ENCODE measurements at regions not wholly inside any gene's neighbourhood (a gene's known extent, or its start where the extent isn't known, plus 50 kb on each side); places are given as distances from the start of the nearest gene placed in this dataset.

DNA sequence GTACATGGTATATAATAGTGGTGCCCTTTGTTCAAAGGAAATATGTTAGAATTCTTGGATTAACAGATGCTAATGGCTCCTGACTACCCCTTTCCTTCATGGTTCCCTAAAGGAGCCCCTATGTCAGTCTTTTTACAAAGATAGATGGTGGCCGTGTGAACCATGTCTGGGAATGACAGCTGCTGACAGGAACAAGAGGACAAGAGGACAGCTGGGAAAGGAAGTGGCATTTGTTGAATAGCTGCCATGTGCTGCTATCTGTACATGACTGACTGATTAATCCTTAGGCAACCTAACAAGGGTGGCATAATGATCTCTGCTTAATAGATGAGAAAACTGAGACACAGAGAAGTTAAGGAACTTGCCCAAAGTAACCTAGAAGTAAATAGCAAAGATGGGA, 321.7 kb downstream of the ZNF621 start:
- Histone ChIP-seq H3K23me2 (ENCODE audit: low read depth, low read length) (no peaks in the 10 kb centered on the region), H3K23ac (ENCODE audit: insufficient read length) (no peak overlapping the region), H2AK5ac (ENCODE audit: low read depth, low read length) (no peak overlapping the region), H3K56ac (replicated peaks; ENCODE audit: insufficient read length, low read depth, low read length) (no peak overlapping the region), H4K91ac (replicated peaks; ENCODE audit: insufficient read length, low read length) (no peak overlapping the region), H3K79me2 (ENCODE audit: control insufficient read depth in 1 of 2, insufficient read depth in 2 of 2, low read length in 2 of 2) (no peaks in the 10 kb centered on the region), H2BK5ac (ENCODE audit: low read depth, low read length) (no peak overlapping the region; the same call in 1 of the 2 replicates), H2BK20ac (ENCODE audit: low read length) (no peak overlapping the region), H3K79me1 (ENCODE audit: low read depth, low read length) (no peaks in the 10 kb centered on the region), H3K4ac (replicated peaks; ENCODE audit: insufficient read length, low read depth, low read length) (no peak overlapping the region), H3K36me3 (ENCODE audit: control insufficient read depth in 2 of 4, insufficient read depth in 4 of 4, low read length in 3 of 4) (no peaks in the 10 kb centered on the region), H4K5ac (ENCODE audit: insufficient read length, low read depth, low read length) (no peak overlapping the region), H3K14ac (ENCODE audit: insufficient read length) (no peak overlapping the region), H3K4me2 (ENCODE audit: insufficient read depth in 1 of 2, low read depth in 2 of 2, low read length in 2 of 2) (no peak overlapping the region; a peak in 2 of 4 replicates), H2BK15ac (ENCODE audit: low read length) (no peak overlapping the region), H3K4me3 (ENCODE audit: extremely low read depth in 1 of 4, insufficient read depth in 2 of 4, low read depth in 3 of 4, low read length in 4 of 4) (no peak overlapping the region), H3K9ac (replicated peaks in 1 of 4; ENCODE audit: extremely low read depth in 1 of 4, low read depth in 3 of 4, low read length in 3 of 4) (no peak overlapping the region), H3K18ac (ENCODE audit: extremely low read depth, low read length) (no peak overlapping the region), H3K27me3 (replicated peaks in 1 of 4; ENCODE audit: control insufficient read depth in 3 of 4, extremely low read depth in 1 of 4, insufficient read depth in 3 of 4, low read length in 3 of 4) (no peaks in the 10 kb centered on the region), H2BK12ac (ENCODE audit: low read depth, low read length) (0 out of 2 replicates have a peak overlapping the region, but pooled peaks have one; percentile 43), H2AFZ (ENCODE audit: low read length) (no peak overlapping the region), H3K9me3 (ENCODE audit: insufficient read depth in 2 of 2, low read depth in 1 of 2, low read length in 1 of 2) (peaks cover 4% of the 10 kb centered on the region in 2 experiments; a peak in 1 of 4 replicates), H4K20me1 (replicated peaks in 1 of 2; ENCODE audit: control insufficient read depth in 1 of 2, insufficient read depth in 2 of 2, low read length in 2 of 2) (no peaks in the 10 kb centered on the region), H4K8ac (ENCODE audit: extremely low read depth, insufficient read depth, low read length) (no peak overlapping the region), H3K27ac (ENCODE audit: low read depth, low read length) (no peak overlapping the region), H3K4me1 (replicated peaks in 1 of 4; ENCODE audit: control insufficient read depth in 3 of 4, insufficient read depth in 4 of 4, low read length in 3 of 4) (peaks cover 6 to 10% (median 8%) of the 10 kb centered on the region in 4 experiments; a peak in 6 of 7 replicates), H2BK120ac (replicated peaks; ENCODE audit: low read depth, low read length) (no peak overlapping the region)
- 94% methylated on average over 1 of the region's 1 CpG; no CpG with 5 or more reads in 1 of the 2 experiments for WGBS, 2 experiments (ENCODE audit: extremely low coverage in 1 of 2, insufficient coverage in 1 of 2, insufficient read length in 1 of 2, insufficient replicate concordance in 2 of 2, low coverage in 1 of 2, low lambda C conversion rate in 2 of 2, missing lambda C conversion rate in 1 of 2)
- DNase-seq (ENCODE audit: low read depth in 1 of 2, low spot score in 2 of 2) (no peak), FAIRE-seq (no peak)
- POLR2A ChIA-PET (ENCODE audit: partially characterized antibody), result no interaction called here
- CTCF ChIA-PET (ENCODE audit: partially characterized antibody), result interaction anchor here (1.3 to 3.1 kb wide), 3 partner anchors 24 to 262 kb away, joined by 3 to 12 read pairs (median 6); no protein-coding TSS in a partner anchor
- no peak for TF ChIP-seq RFX5 (IDR thresholded peaks at IDR 0.05; ENCODE audit: borderline replicate concordance, low read depth, low read length)
- no peak for TF ChIP-seq SP4 (IDR thresholded peaks at IDR 0.05; ENCODE audit: low read length)
- TF ChIP-seq BCL11A (IDR thresholded peaks at IDR 0.05; ENCODE audit: low read depth in 2 of 2, low read length in 2 of 2), result no peak
- no peak for TF ChIP-seq EGR1 (IDR thresholded peaks at IDR 0.05; ENCODE audit: borderline replicate concordance, low read depth, low read length)
- no peak for TF ChIP-seq POLR2AphosphoS5 (IDR thresholded peaks at IDR 0.05; ENCODE audit: low read depth, low read length)
- TF ChIP-seq, protein P1, sequence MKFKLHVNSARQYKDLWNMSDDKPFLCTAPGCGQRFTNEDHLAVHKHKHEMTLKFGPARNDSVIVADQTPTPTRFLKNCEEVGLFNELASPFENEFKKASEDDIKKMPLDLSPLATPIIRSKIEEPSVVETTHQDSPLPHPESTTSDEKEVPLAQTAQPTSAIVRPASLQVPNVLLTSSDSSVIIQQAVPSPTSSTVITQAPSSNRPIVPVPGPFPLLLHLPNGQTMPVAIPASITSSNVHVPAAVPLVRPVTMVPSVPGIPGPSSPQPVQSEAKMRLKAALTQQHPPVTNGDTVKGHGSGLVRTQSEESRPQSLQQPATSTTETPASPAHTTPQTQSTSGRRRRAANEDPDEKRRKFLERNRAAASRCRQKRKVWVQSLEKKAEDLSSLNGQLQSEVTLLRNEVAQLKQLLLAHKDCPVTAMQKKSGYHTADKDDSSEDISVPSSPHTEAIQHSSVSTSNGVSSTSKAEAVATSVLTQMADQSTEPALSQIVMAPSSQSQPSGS (IDR thresholded peaks at IDR 0.05; ENCODE audit: low read length), result no peak
- TF ChIP-seq, protein P2, sequence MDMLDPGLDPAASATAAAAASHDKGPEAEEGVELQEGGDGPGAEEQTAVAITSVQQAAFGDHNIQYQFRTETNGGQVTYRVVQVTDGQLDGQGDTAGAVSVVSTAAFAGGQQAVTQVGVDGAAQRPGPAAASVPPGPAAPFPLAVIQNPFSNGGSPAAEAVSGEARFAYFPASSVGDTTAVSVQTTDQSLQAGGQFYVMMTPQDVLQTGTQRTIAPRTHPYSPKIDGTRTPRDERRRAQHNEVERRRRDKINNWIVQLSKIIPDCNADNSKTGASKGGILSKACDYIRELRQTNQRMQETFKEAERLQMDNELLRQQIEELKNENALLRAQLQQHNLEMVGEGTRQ (IDR thresholded peaks at IDR 0.05; ENCODE audit: low read length), result no peak
- no peak for TF ChIP-seq KDM4A (IDR thresholded peaks at IDR 0.05; ENCODE audit: low read depth, low read length, severe bottlenecking)
- TF ChIP-seq SP2 (IDR thresholded peaks at IDR 0.05; ENCODE audit: low read length), result no peak
- no peak for TF ChIP-seq RAD21 (IDR thresholded peaks at IDR 0.05 in 1 of 2, conservative IDR thresholded peaks at IDR 0.05 in 1 of 2; ENCODE audit: low read depth in 2 of 2, low read length in 2 of 2)
- no peak for TF ChIP-seq CEBPB (IDR thresholded peaks at IDR 0.05; ENCODE audit: low read depth, low read length)
